ENCODE measurements at regions not wholly inside any gene's neighbourhood (a gene's known extent, or its start where the extent isn't known, plus 50 kb on each side); places are given as distances from the start of the nearest gene placed in this dataset.

- Histone ChIP-seq H3K36me3 (ENCODE audit: control insufficient read depth in 2 of 2, extremely low read depth in 1 of 2, insufficient read depth in 2 of 2, low read length in 2 of 2) (no peaks in the 10 kb centered on the region), H3K4me3 (ENCODE audit: control insufficient read depth in 2 of 3, extremely low read depth in 1 of 3, insufficient read depth in 2 of 3, low read depth in 1 of 3, low read length in 3 of 3) (no peak overlapping the region), H3K27ac (ENCODE audit: control insufficient read depth, insufficient read depth, low read length) (no peak overlapping the region), H4K20me1 (ENCODE audit: control insufficient read depth, extremely low read depth, insufficient read depth, low read length) (no peaks in the 10 kb centered on the region), H3K27me3 (ENCODE audit: control insufficient read depth, extremely low read depth, insufficient read depth, low read length) (no peaks in the 10 kb centered on the region), H3K79me2 (ENCODE audit: control insufficient read depth, insufficient read depth, low read length) (no peaks in the 10 kb centered on the region), H3K4me1 (ENCODE audit: control insufficient read depth, extremely low read depth, insufficient read depth, low read length) (no peaks in the 10 kb centered on the region), H3K9me3 (ENCODE audit: control insufficient read depth, low read depth, low read length) (no peaks in the 10 kb centered on the region), H3K4me2 (ENCODE audit: control insufficient read depth, extremely low read depth, insufficient read depth, low read depth, low read length) (no peak overlapping the region), H2AFZ (ENCODE audit: control insufficient read depth, low read length) (no peak overlapping the region), H3K9me1 (ENCODE audit: control insufficient read depth, extremely low read depth, insufficient read depth, low read length) (no peaks in the 10 kb centered on the region), H3K9ac (ENCODE audit: control insufficient read depth, extremely low read depth, insufficient read depth, low read length) (no peak overlapping the region)
- no peak for FAIRE-seq
- dilution Hi-C loops (cut with MboI; ENCODE audit: extremely low pct_ligation_motif_present, low sequenced_read_pairs), result no loop called here
- no peak for TF ChIP-seq EZH2 (IDR thresholded peaks at IDR 0.05; ENCODE audit: low read length)
- no peak for DNase-seq (ENCODE audit: low read depth, low spot score)
Measured at GRCh38 chr14:44653641-44654040, 146.6 kb upstream of the FSCB start.

- no peak overlapping the region for H3K27ac ChIP-seq (ENCODE audit: control insufficient read depth, insufficient read depth, low read length)
- no peaks in the 10 kb centered on the region for H3K4me1 ChIP-seq (ENCODE audit: control insufficient read depth, extremely low read depth, insufficient read depth, low read length)
- no peak overlapping the region for H3K9ac ChIP-seq (ENCODE audit: control insufficient read depth, extremely low read depth, insufficient read depth, low read length)
- no peaks in the 10 kb centered on the region for H3K27me3 ChIP-seq (ENCODE audit: control insufficient read depth, extremely low read depth, insufficient read depth, low read length)
- TF ChIP-seq CTCF (optimal IDR thresholded peaks at IDR 0.05 in 1 of 3, IDR thresholded peaks at IDR 0.05 in 1 of 3, conservative IDR thresholded peaks at IDR 0.05 in 1 of 3; ENCODE audit: extremely low read depth in 1 of 3, insufficient read depth in 2 of 3, low read length in 3 of 3) (no peak), EZH2 (IDR thresholded peaks at IDR 0.05; ENCODE audit: low read length) (no peak)
- dilution Hi-C loops (cut with MboI; ENCODE audit: extremely low pct_ligation_motif_present, low sequenced_read_pairs), result no loop called here
- no peak for FAIRE-seq
- no peak overlapping the region for H3K4me3 ChIP-seq (ENCODE audit: control insufficient read depth in 2 of 3, extremely low read depth in 1 of 3, insufficient read depth in 2 of 3, low read depth in 1 of 3, low read length in 3 of 3)
- H4K20me1 ChIP-seq (ENCODE audit: control insufficient read depth, extremely low read depth, insufficient read depth, low read length), result no peaks in the 10 kb centered on the region
- H3K9me1 ChIP-seq (ENCODE audit: control insufficient read depth, extremely low read depth, insufficient read depth, low read length), result no peaks in the 10 kb centered on the region
- H3K9me3 ChIP-seq (ENCODE audit: control insufficient read depth, low read depth, low read length), result no peaks in the 10 kb centered on the region
- no peak overlapping the region for H3K4me2 ChIP-seq (ENCODE audit: control insufficient read depth, extremely low read depth, insufficient read depth, low read depth, low read length)
- no peak for DNase-seq (ENCODE audit: low read depth, low spot score)
- H3K36me3 ChIP-seq (ENCODE audit: control insufficient read depth in 2 of 2, extremely low read depth in 1 of 2, insufficient read depth in 2 of 2, low read length in 2 of 2), result no peaks in the 10 kb centered on the region
- no peaks in the 10 kb centered on the region for H3K79me2 ChIP-seq (ENCODE audit: control insufficient read depth, insufficient read depth, low read length)
- H2AFZ ChIP-seq (ENCODE audit: control insufficient read depth, low read length), result no peak overlapping the region
Measured at GRCh38 chr14:44652640-44653039, 145.6 kb upstream of the FSCB start.

GRCh38 chr14:44649061-44649460 is 142.0 kb upstream of the FSCB start:
- Histone ChIP-seq H3K4me1 (ENCODE audit: control insufficient read depth, extremely low read depth, insufficient read depth, low read length) (no peaks in the 10 kb centered on the region), H3K27ac (ENCODE audit: control insufficient read depth, insufficient read depth, low read length) (no peak overlapping the region), H4K20me1 (ENCODE audit: control insufficient read depth, extremely low read depth, insufficient read depth, low read length) (no peaks in the 10 kb centered on the region), H2AFZ (ENCODE audit: control insufficient read depth, low read length) (no peak overlapping the region), H3K9me1 (ENCODE audit: control insufficient read depth, extremely low read depth, insufficient read depth, low read length) (no peaks in the 10 kb centered on the region), H3K9me3 (ENCODE audit: control insufficient read depth, low read depth, low read length) (no peaks in the 10 kb centered on the region), H3K36me3 (ENCODE audit: control insufficient read depth in 2 of 2, extremely low read depth in 1 of 2, insufficient read depth in 2 of 2, low read length in 2 of 2) (no peaks in the 10 kb centered on the region), H3K4me2 (ENCODE audit: control insufficient read depth, extremely low read depth, insufficient read depth, low read depth, low read length) (no peak overlapping the region), H3K4me3 (ENCODE audit: control insufficient read depth in 2 of 3, extremely low read depth in 1 of 3, insufficient read depth in 2 of 3, low read depth in 1 of 3, low read length in 3 of 3) (no peak overlapping the region), H3K27me3 (ENCODE audit: control insufficient read depth, extremely low read depth, insufficient read depth, low read length) (no peaks in the 10 kb centered on the region), H3K9ac (ENCODE audit: control insufficient read depth, extremely low read depth, insufficient read depth, low read length) (no peak overlapping the region), H3K79me2 (ENCODE audit: control insufficient read depth, insufficient read depth, low read length) (no peaks in the 10 kb centered on the region)
- FAIRE-seq (no peak), DNase-seq (ENCODE audit: low read depth, low spot score) (no peak)
- TF ChIP-seq EZH2 (IDR thresholded peaks at IDR 0.05; ENCODE audit: low read length), result no peak
- TF ChIP-seq CTCF (optimal IDR thresholded peaks at IDR 0.05 in 1 of 3, IDR thresholded peaks at IDR 0.05 in 1 of 3, conservative IDR thresholded peaks at IDR 0.05 in 1 of 3; ENCODE audit: extremely low read depth in 1 of 3, insufficient read depth in 2 of 3, low read length in 3 of 3), result no peak
- dilution Hi-C loops (cut with MboI; ENCODE audit: extremely low pct_ligation_motif_present, low sequenced_read_pairs), result no loop called here

Measured in keratinocyte (primary cell).